ENCODE measurements at regions not wholly inside any gene's neighbourhood (a gene's known extent, or its start where the extent isn't known, plus 50 kb on each side); places are given as distances from the start of the nearest gene placed in this dataset.

DNA sequence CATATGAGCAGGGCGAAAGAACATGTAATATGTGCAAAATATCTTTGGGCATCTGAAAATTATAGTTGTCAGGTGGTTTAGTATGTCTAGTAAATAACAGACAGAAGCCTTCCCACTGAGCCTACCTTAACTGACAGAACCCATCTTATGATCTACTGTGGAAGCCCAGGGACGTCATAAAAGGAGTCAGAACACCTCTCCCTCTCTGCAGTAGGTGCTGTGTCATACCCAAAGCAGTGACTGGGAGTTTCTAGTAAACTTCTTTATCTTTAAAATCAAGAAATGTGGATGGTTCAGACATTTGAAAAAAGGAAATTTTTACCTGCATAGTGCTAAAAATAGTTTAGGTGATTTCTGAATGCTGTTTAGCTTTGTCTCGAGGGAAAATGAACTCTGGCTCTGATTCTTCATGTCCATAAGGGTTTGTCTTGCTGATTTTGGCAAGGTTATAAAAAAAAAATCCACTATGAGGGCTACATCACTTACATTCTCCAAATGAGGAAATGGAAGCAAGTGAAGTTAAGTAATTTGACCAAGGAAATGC is 104.0 kb downstream of the NUDT12 start:
- CTCF ChIA-PET (ENCODE audit: partially characterized antibody) = interaction anchor here (0.9 to 1.8 kb wide), 4 partner anchors 14 to 226 kb away, joined by 3 to 7 read pairs (median 4); no protein-coding TSS in a partner anchor
- Histone ChIP-seq H4K91ac (replicated peaks; ENCODE audit: insufficient read length, low read length) (no peak overlapping the region), H3K9me3 (ENCODE audit: insufficient read depth in 2 of 2, low read depth in 1 of 2, low read length in 1 of 2) (no peaks in the 10 kb centered on the region), H2BK15ac (ENCODE audit: low read length) (no peak overlapping the region), H3K79me1 (ENCODE audit: low read depth, low read length) (no peaks in the 10 kb centered on the region), H3K27ac (ENCODE audit: low read depth, low read length) (no peak overlapping the region), H3K4ac (replicated peaks; ENCODE audit: insufficient read length, low read depth, low read length) (no peak overlapping the region), H2AK5ac (ENCODE audit: low read depth, low read length) (no peak overlapping the region), H3K23me2 (ENCODE audit: low read depth, low read length) (no peaks in the 10 kb centered on the region), H3K27me3 (replicated peaks in 1 of 4; ENCODE audit: control insufficient read depth in 3 of 4, extremely low read depth in 1 of 4, insufficient read depth in 3 of 4, low read length in 3 of 4) (no peaks in the 10 kb centered on the region), H3K18ac (ENCODE audit: extremely low read depth, low read length) (no peak overlapping the region), H4K8ac (ENCODE audit: extremely low read depth, insufficient read depth, low read length) (no peak overlapping the region), H3K14ac (ENCODE audit: insufficient read length) (no peak overlapping the region), H2BK5ac (ENCODE audit: low read depth, low read length) (no peak overlapping the region), H3K4me3 (ENCODE audit: extremely low read depth in 1 of 4, insufficient read depth in 2 of 4, low read depth in 3 of 4, low read length in 4 of 4) (no peak overlapping the region), H3K4me2 (ENCODE audit: insufficient read depth in 1 of 2, low read depth in 2 of 2, low read length in 2 of 2) (no peak overlapping the region), H3K9ac (replicated peaks in 1 of 4; ENCODE audit: extremely low read depth in 1 of 4, low read depth in 3 of 4, low read length in 3 of 4) (no peak overlapping the region), H3K79me2 (ENCODE audit: control insufficient read depth in 1 of 2, insufficient read depth in 2 of 2, low read length in 2 of 2) (no peaks in the 10 kb centered on the region), H2BK120ac (replicated peaks; ENCODE audit: low read depth, low read length) (no peak overlapping the region), H2BK20ac (ENCODE audit: low read length) (no peak overlapping the region), H2BK12ac (ENCODE audit: low read depth, low read length) (no peak overlapping the region), H3K36me3 (ENCODE audit: control insufficient read depth in 2 of 4, insufficient read depth in 4 of 4, low read length in 3 of 4) (no peaks in the 10 kb centered on the region), H3K23ac (ENCODE audit: insufficient read length) (no peak overlapping the region), H4K5ac (ENCODE audit: insufficient read length, low read depth, low read length) (no peak overlapping the region), H2AFZ (ENCODE audit: low read length) (no peak overlapping the region), H4K20me1 (replicated peaks in 1 of 2; ENCODE audit: control insufficient read depth in 1 of 2, insufficient read depth in 2 of 2, low read length in 2 of 2) (no peaks in the 10 kb centered on the region), H3K4me1 (replicated peaks in 1 of 4; ENCODE audit: control insufficient read depth in 3 of 4, insufficient read depth in 4 of 4, low read length in 3 of 4) (no peaks in the 10 kb centered on the region), H3K56ac (replicated peaks; ENCODE audit: insufficient read length, low read depth, low read length) (no peak overlapping the region)
- TF ChIP-seq ZNF274 (IDR thresholded peaks at IDR 0.05; ENCODE audit: borderline replicate concordance, extremely low read depth, low read length) (no peak), TAF7 (optimal IDR thresholded peaks at IDR 0.05; ENCODE audit: borderline replicate concordance, low read depth, low read length) (no peak), POLR2A (IDR thresholded peaks at IDR 0.05; ENCODE audit: control extremely low read depth in 1 of 2, low read depth in 2 of 2, low read length in 2 of 2) (no peak), EP300 (IDR thresholded peaks at IDR 0.05; ENCODE audit: borderline replicate concordance in 1 of 2, low read depth in 2 of 2, low read length in 2 of 2) (no peak), CHD2 (IDR thresholded peaks at IDR 0.05; ENCODE audit: low read length) (no peak), PHF8 (conservative IDR thresholded peaks at IDR 0.05; ENCODE audit: low read depth, low read length) (no peak), SP1 (IDR thresholded peaks at IDR 0.05; ENCODE audit: low read depth, low read length) (no peak), CBX5 (IDR thresholded peaks at IDR 0.05; ENCODE audit: low read depth, low read length) (no peak), NANOG (IDR thresholded peaks at IDR 0.05; ENCODE audit: insufficient read depth, low read depth, low read length, poor library complexity, severe bottlenecking) (no peak), GTF2F1 (IDR thresholded peaks at IDR 0.05; ENCODE audit: borderline replicate concordance, low read depth, low read length) (no peak), EZH2 (IDR thresholded peaks at IDR 0.05; ENCODE audit: low read depth, low read length, severe bottlenecking) (no peak)
- TF ChIP-seq, protein P1, sequence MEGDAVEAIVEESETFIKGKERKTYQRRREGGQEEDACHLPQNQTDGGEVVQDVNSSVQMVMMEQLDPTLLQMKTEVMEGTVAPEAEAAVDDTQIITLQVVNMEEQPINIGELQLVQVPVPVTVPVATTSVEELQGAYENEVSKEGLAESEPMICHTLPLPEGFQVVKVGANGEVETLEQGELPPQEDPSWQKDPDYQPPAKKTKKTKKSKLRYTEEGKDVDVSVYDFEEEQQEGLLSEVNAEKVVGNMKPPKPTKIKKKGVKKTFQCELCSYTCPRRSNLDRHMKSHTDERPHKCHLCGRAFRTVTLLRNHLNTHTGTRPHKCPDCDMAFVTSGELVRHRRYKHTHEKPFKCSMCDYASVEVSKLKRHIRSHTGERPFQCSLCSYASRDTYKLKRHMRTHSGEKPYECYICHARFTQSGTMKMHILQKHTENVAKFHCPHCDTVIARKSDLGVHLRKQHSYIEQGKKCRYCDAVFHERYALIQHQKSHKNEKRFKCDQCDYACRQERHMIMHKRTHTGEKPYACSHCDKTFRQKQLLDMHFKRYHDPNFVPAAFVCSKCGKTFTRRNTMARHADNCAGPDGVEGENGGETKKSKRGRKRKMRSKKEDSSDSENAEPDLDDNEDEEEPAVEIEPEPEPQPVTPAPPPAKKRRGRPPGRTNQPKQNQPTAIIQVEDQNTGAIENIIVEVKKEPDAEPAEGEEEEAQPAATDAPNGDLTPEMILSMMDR (IDR thresholded peaks at IDR 0.05; ENCODE audit: control extremely low read depth in 1 of 3, insufficient read depth in 1 of 3, low read depth in 1 of 3, low read length in 3 of 3) = no peak
- FAIRE-seq (no peak), DNase-seq (ENCODE audit: low read depth in 1 of 2, low spot score in 2 of 2) (no peak)
- POLR2A ChIA-PET (ENCODE audit: partially characterized antibody) = no interaction called here
- 89% methylated on average over 3 of the region's 3 CpGs; no CpG with 5 or more reads in 1 of the 2 experiments for WGBS, 2 experiments (ENCODE audit: extremely low coverage in 1 of 2, insufficient coverage in 1 of 2, insufficient read length in 1 of 2, insufficient replicate concordance in 2 of 2, low coverage in 1 of 2, low lambda C conversion rate in 2 of 2, missing lambda C conversion rate in 1 of 2)
